ENCODE measurements at regions not wholly inside any gene's neighbourhood (a gene's known extent, or its start where the extent isn't known, plus 50 kb on each side); places are given as distances from the start of the nearest gene placed in this dataset.

DNA sequence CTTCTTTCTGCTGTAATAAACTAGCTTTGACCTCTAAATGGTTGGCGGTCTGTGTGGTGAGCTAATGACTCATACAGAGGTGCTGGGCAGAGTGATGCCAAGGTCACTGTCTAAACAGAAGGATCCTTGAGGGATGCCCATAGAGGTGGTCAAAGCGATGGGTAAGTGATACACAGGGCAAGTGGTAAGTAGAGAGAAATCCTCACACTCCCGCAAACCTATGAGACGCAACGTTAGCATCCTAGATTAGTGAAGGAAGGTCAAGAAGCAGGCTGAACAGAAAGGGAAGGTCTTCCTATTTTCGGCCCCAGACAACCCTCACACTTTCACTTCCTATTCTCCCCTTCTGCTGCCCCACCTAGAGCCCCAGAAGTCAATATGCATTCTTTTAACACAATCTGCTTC, 65.6 kb upstream of the SESN3 start:
- TF ChIP-seq FOXP2 (optimal IDR thresholded peaks at IDR 0.05; ENCODE audit: borderline replicate concordance, extremely low read depth, extremely low read length, insufficient read depth) (no peak), SIN3A (IDR thresholded peaks at IDR 0.05; ENCODE audit: borderline replicate concordance, insufficient read depth, low read length) (no peak), POLR2AphosphoS5 (IDR thresholded peaks at IDR 0.05; ENCODE audit: low read depth, low read length) (no peak), TAF1 (IDR thresholded peaks at IDR 0.05; ENCODE audit: borderline replicate concordance, insufficient read depth, low read length) (no peak)
- TF ChIP-seq, protein P1, sequence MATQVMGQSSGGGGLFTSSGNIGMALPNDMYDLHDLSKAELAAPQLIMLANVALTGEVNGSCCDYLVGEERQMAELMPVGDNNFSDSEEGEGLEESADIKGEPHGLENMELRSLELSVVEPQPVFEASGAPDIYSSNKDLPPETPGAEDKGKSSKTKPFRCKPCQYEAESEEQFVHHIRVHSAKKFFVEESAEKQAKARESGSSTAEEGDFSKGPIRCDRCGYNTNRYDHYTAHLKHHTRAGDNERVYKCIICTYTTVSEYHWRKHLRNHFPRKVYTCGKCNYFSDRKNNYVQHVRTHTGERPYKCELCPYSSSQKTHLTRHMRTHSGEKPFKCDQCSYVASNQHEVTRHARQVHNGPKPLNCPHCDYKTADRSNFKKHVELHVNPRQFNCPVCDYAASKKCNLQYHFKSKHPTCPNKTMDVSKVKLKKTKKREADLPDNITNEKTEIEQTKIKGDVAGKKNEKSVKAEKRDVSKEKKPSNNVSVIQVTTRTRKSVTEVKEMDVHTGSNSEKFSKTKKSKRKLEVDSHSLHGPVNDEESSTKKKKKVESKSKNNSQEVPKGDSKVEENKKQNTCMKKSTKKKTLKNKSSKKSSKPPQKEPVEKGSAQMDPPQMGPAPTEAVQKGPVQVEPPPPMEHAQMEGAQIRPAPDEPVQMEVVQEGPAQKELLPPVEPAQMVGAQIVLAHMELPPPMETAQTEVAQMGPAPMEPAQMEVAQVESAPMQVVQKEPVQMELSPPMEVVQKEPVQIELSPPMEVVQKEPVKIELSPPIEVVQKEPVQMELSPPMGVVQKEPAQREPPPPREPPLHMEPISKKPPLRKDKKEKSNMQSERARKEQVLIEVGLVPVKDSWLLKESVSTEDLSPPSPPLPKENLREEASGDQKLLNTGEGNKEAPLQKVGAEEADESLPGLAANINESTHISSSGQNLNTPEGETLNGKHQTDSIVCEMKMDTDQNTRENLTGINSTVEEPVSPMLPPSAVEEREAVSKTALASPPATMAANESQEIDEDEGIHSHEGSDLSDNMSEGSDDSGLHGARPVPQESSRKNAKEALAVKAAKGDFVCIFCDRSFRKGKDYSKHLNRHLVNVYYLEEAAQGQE (IDR thresholded peaks at IDR 0.05; ENCODE audit: insufficient read depth in 1 of 2, low read depth in 2 of 2, low read length in 2 of 2): no peak

DNA sequence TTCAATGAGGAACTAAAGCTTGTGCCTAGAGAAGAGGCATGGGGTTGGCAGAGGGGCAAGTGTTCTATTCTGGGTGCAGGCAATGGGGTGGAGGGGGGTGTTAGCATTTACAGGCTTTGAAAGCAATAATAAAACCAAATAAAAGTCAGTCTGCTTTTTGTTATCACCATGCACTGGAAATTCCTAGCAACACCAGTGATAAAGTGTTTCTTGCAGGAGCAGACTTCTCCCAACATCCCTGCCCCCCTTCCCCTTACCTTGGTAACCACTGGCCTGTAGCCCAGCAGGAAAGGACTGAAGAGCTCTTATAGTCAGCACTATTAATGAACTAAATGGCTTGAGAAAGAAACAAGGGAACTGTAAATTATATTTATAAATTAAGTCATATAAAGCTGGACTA, 65.2 kb upstream of the SESN3 start:
- TF ChIP-seq POLR2AphosphoS5 (IDR thresholded peaks at IDR 0.05; ENCODE audit: low read depth, low read length): no peak
- TF ChIP-seq SIN3A (IDR thresholded peaks at IDR 0.05; ENCODE audit: borderline replicate concordance, insufficient read depth, low read length): no peak
- TF ChIP-seq FOXP2 (optimal IDR thresholded peaks at IDR 0.05; ENCODE audit: borderline replicate concordance, extremely low read depth, extremely low read length, insufficient read depth): no peak
- no peak for TF ChIP-seq TAF1 (IDR thresholded peaks at IDR 0.05; ENCODE audit: borderline replicate concordance, insufficient read depth, low read length)
- TF ChIP-seq, protein P1 (IDR thresholded peaks at IDR 0.05; ENCODE audit: insufficient read depth in 1 of 2, low read depth in 2 of 2, low read length in 2 of 2): no peak

DNA sequence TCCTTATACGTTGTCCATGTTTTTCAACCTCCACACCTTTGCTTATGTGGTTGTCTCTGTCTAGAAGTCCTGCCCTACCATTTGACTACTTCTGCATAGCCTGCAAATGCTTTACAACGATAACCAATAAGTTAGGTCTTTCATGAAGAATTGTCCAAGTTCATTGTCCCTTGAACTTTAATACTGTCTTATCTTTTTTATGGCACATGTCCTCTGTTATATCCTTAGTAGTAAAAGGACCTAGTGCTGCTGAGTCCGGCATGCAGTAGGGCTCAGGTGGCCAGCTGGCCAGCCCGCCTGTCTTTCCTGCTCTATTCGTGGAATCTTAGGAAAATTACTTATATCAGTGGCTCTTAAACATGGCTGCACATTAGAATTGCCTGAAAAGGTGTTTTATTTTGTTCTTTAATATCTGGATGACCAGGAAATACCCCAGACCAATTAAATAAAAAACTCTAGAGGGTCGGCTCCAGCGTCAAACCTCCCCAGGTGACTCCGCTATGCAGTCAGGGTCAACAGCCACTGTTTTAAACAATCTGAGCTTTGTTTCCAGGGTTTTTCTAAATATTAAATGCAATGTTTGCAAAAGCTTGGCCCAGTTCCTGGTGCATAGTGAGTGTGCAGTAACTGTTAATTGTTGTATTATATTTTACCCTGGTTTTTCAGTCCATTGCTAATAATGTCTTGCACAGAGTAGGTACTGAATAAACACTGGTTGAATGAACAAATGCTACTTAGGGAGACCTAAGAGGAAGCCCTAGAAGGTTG, 64.6 kb upstream of the SESN3 start:
- TF ChIP-seq POLR2AphosphoS5 (IDR thresholded peaks at IDR 0.05; ENCODE audit: low read depth, low read length) (no peak), FOXP2 (optimal IDR thresholded peaks at IDR 0.05; ENCODE audit: borderline replicate concordance, extremely low read depth, extremely low read length, insufficient read depth) (no peak), TAF1 (IDR thresholded peaks at IDR 0.05; ENCODE audit: borderline replicate concordance, insufficient read depth, low read length) (no peak), SIN3A (IDR thresholded peaks at IDR 0.05; ENCODE audit: borderline replicate concordance, insufficient read depth, low read length) (no peak)
- TF ChIP-seq, protein P1 (IDR thresholded peaks at IDR 0.05; ENCODE audit: insufficient read depth in 1 of 2, low read depth in 2 of 2, low read length in 2 of 2): no peak

DNA sequence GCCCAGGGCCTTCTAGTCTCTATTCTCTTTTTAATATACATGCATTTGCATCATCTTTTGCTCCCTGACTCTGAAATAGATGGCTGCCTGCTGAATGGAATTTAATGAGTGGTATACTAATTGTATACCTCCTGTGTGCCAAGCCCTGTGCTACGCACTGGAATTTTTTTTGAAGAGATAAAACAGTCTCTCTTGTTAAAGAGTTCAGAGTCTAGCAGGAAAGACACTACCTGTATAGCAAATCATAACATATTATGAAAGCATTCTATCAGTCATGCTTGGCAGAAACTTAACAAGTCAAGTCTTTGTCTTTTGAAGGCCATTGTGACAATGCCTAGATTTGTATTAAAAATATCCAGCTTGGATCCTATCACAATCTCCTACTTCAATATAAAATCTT, 63.7 kb upstream of the SESN3 start:
- no peak for TF ChIP-seq POLR2AphosphoS5 (IDR thresholded peaks at IDR 0.05; ENCODE audit: low read depth, low read length)
- TF ChIP-seq, protein P1 (IDR thresholded peaks at IDR 0.05; ENCODE audit: insufficient read depth in 1 of 2, low read depth in 2 of 2, low read length in 2 of 2): no peak
- TF ChIP-seq FOXP2 (optimal IDR thresholded peaks at IDR 0.05; ENCODE audit: borderline replicate concordance, extremely low read depth, extremely low read length, insufficient read depth): no peak
- no peak for TF ChIP-seq TAF1 (IDR thresholded peaks at IDR 0.05; ENCODE audit: borderline replicate concordance, insufficient read depth, low read length)
- TF ChIP-seq SIN3A (IDR thresholded peaks at IDR 0.05; ENCODE audit: borderline replicate concordance, insufficient read depth, low read length): no peak
